Breast epithelium (tissue), 4 donors: ENCODE measurements at regions not wholly inside any gene's neighbourhood (a gene's known extent, or its start where the extent isn't known, plus 50 kb on each side); places are given as distances from the start of the nearest gene placed in this dataset.

Experiments
- DNase-seq, 2 donors: peaks; one replicate each; pipeline ENCODE4 v3.0.0-alpha.2; 2019; ENCODE audit warnings: low spot score in 2 of 2
- H3K27ac ChIP-seq, 2 donors: fragments of 200-600 bp; sonication (generic) in 1 of 2; one replicate each; pipeline ENCODE4 v1.5.1; 2016 to 2019; ENCODE audit warnings: mild to moderate bottlenecking in 1 of 2
- H3K27me3 ChIP-seq, 2 donors: fragments of 200-600 bp; sonication (generic) in 1 of 2; one replicate each; pipeline versions ENCODE4 v1.5.1 to v1.6.0; 2017 to 2019; ENCODE audit warnings: control low read depth in 1 of 2, mild to moderate bottlenecking in 1 of 2
- H3K36me3 ChIP-seq: fragments of 200-600 bp; one replicate; pipeline ENCODE4 v1.5.1; 2019
- H3K4me1 ChIP-seq, 2 donors: fragments of 200-600 bp; sonication (generic); one replicate each; pipeline ENCODE4 v1.5.1; 2016 to 2019; ENCODE audit warnings: control low read depth in 1 of 2
- H3K4me3 ChIP-seq, 3 donors: fragments of 200-600 bp; sonication (generic); 1 replicate in 2 of 3; 2 replicates in 1 of 3; pipeline ENCODE4 v1.5.1; 2016 to 2019; ENCODE audit warnings: mild to moderate bottlenecking in 3 of 3, moderate library complexity in 2 of 3
- H3K9me3 ChIP-seq, 2 donors: fragments of 200-600 bp; sonication (generic) in 1 of 2; one replicate each; pipeline ENCODE4 v1.5.1; 2016 to 2019; ENCODE audit warnings: control low read depth in 1 of 2
- POLR2A ChIP-seq: fragments of 450-650 bp; IDR thresholded peaks from one replicate; pipeline ENCODE4 v1.6.1; 2016; ENCODE audit warnings: antibody characterized with exemption, mild to moderate bottlenecking, moderate library complexity
- POLR2AphosphoS5 ChIP-seq, 3 donors: sonication (generic); formaldehyde crosslinking; IDR thresholded peaks; one replicate each; pipeline ENCODE4 v1.6.1; 2017; ENCODE audit warnings: antibody characterized with exemption in 3 of 3
- intact Hi-C: fragments of 100-400 bp; cut with DNase I; formaldehyde crosslinking; loops from one replicate; pipeline ENCODE4 v1.15.1; 2023; ENCODE audit warnings: low total_unique reads
- TF ChIP-seq, protein P1 (sequence below), 3 donors: fragments of 450-650 bp; IDR thresholded peaks; one replicate each; pipeline ENCODE4 v1.5.1; 2016 to 2017; ENCODE audit warnings: antibody characterized with exemption in 3 of 3, mild to moderate bottlenecking in 3 of 3, moderate library complexity in 3 of 3

DNA sequence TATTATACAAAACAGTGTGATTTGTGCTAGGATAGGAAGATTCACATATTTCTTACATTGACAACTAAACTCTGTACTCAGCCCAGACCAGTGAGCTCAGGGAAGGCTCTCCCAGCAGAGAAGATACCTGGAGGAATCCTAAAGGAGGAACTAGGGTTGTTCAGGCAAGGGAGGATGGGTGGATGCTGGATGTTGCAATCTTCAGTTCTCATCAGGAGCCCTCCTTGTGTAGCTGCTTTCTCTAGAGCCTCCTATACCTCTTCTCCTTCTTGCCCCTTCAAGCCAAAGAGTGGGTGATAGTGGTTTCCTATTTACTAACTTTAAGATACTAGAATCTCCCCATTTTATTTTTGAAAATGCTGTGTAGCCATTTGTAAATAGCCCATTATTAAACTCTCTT lies 117.3 kb downstream of the NKX6-1 start:
- intact Hi-C loops: no loop called here
- DNase-seq: no peak
- H3K27me3 ChIP-seq: peaks cover 0 to 3% of the 10 kb centered on the region in 2 donors
- H3K27ac ChIP-seq: no peak overlapping the region
- no peak overlapping the region for H3K4me3 ChIP-seq
- H3K36me3 ChIP-seq: no peaks in the 10 kb centered on the region
- no peaks in the 10 kb centered on the region for H3K4me1 ChIP-seq
- H3K9me3 ChIP-seq: no peaks in the 10 kb centered on the region
- TF ChIP-seq POLR2AphosphoS5 (IDR thresholded peaks at IDR 0.05) (no peak), POLR2A (no peak)
- TF ChIP-seq, protein P1, sequence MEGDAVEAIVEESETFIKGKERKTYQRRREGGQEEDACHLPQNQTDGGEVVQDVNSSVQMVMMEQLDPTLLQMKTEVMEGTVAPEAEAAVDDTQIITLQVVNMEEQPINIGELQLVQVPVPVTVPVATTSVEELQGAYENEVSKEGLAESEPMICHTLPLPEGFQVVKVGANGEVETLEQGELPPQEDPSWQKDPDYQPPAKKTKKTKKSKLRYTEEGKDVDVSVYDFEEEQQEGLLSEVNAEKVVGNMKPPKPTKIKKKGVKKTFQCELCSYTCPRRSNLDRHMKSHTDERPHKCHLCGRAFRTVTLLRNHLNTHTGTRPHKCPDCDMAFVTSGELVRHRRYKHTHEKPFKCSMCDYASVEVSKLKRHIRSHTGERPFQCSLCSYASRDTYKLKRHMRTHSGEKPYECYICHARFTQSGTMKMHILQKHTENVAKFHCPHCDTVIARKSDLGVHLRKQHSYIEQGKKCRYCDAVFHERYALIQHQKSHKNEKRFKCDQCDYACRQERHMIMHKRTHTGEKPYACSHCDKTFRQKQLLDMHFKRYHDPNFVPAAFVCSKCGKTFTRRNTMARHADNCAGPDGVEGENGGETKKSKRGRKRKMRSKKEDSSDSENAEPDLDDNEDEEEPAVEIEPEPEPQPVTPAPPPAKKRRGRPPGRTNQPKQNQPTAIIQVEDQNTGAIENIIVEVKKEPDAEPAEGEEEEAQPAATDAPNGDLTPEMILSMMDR (IDR thresholded peaks at IDR 0.05): no peak

DNA sequence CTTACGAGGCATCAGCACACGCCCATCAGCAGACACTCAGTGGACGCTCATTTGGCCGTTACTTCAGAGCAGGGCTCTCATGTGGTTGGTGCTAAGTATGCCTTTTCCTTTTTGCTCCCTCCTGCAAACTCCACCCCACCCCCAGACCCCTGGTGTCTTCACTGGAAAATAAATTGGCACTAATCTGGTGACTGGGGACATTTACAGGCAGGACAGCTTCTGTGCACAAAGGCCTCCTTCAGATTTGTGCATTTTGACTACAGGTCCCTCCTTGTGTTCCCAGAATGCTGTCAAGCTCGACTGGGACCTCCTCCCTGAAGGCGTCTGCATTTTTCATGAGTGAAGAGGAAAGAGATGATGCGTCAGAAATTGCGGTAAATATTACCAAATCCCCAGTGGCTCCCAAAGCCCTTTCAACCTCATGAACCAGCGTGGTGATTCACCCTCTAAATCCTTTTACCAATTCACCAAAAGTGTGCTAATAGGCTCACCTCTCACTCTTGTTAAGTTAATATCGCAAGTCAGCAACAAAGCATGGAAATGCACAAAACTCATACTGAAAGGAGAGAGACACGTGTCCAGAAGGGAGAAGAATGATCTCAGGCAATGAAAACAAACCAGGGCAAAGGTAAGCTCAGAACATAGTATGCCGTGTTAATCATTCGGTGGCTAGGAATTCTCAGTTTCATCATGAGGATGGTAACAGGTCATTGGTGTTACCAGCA lies 119.0 kb downstream of the NKX6-1 start:
- Histone ChIP-seq H3K9me3 (no peaks in the 10 kb centered on the region), H3K36me3 (no peaks in the 10 kb centered on the region), H3K27ac (no peak overlapping the region), H3K27me3 (peaks cover 0 to 3% of the 10 kb centered on the region in 2 donors), H3K4me3 (no peak overlapping the region), H3K4me1 (no peaks in the 10 kb centered on the region)
- intact Hi-C loops: no loop called here
- no peak for DNase-seq
- TF ChIP-seq, protein P1 (IDR thresholded peaks at IDR 0.05): no peak
- TF ChIP-seq POLR2A (no peak), POLR2AphosphoS5 (IDR thresholded peaks at IDR 0.05) (no peak)

DNA sequence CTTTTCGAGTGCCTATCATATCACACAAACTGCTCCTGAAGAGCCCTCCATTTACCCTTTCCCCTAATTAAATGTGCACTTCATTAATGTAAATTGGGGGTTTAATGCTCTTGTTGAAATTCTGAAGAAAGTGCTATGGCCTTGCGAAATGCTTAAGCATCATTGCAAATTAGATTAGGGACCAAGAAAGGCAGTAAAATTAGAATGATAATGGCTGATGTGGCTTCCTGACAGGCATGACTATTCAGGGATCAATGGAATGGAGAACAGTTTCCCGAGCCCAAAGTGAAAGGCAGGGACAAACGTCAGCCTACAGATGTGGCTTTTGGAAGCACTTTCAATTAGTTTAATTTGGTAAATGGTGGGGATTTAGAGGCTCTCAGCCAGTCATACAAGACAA lies 120.1 kb downstream of the NKX6-1 start:
- H3K4me3 ChIP-seq: no peak overlapping the region
- DNase-seq: no peak
- H3K9me3 ChIP-seq: no peaks in the 10 kb centered on the region
- intact Hi-C loops: no loop called here
- peaks cover 0 to 3% of the 10 kb centered on the region in 2 donors for H3K27me3 ChIP-seq
- TF ChIP-seq POLR2A (no peak), POLR2AphosphoS5 (IDR thresholded peaks at IDR 0.05) (no peak)
- TF ChIP-seq, protein P1 (IDR thresholded peaks at IDR 0.05): no peak
- H3K27ac ChIP-seq: no peak overlapping the region
- H3K36me3 ChIP-seq: no peaks in the 10 kb centered on the region
- H3K4me1 ChIP-seq: no peaks in the 10 kb centered on the region

DNA sequence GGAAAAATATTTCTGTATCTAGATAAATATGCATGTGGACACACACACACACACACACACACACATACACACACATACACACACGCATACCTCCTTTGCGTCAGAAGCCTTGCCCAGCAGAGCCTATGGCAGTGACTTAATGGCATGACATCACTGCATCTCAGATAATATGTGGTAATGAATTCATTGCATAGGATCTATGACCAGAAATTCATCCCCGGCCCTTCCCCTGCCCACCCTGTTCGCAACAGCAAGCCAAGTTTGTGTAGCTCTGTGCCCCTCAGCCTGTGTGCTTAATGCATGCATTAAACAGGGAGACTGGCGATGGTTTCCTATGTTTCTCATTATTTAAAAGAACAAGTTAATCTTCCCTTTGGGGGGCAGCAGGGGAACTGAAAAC lies 120.7 kb downstream of the NKX6-1 start:
- no peaks in the 10 kb centered on the region for H3K9me3 ChIP-seq
- TF ChIP-seq POLR2AphosphoS5 (IDR thresholded peaks at IDR 0.05): no peak
- TF ChIP-seq, protein P1 (IDR thresholded peaks at IDR 0.05): no peak
- no peak for TF ChIP-seq POLR2A
- no peak overlapping the region for H3K4me3 ChIP-seq
- DNase-seq: no peak
- no peak overlapping the region for H3K27ac ChIP-seq
- no peaks in the 10 kb centered on the region for H3K36me3 ChIP-seq
- no peaks in the 10 kb centered on the region for H3K4me1 ChIP-seq
- H3K27me3 ChIP-seq: peaks cover 0 to 3% of the 10 kb centered on the region in 2 donors
- intact Hi-C loops: no loop called here

DNA sequence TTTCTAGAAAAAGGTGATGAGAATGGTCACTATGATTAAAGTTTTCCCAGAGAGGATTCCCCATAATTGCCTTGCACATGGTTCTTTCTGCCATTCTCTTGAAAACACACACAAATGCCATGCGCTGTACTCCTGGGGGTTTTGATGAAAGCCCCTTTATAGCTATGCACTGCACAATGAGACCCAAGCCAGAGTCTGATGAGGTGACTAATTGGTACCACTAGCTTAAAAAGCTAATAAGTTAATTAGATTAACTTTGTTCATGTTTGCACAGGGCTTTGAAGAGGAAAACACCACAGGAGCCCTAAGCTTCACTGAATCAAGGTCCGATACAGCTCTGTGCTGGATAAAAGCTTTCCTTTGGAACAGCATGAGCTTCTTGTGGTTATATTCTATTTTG lies 132.2 kb downstream of the NKX6-1 start:
- no peaks in the 10 kb centered on the region for H3K9me3 ChIP-seq
- no peak for DNase-seq
- H3K4me1 ChIP-seq: no peaks in the 10 kb centered on the region
- intact Hi-C loops: no loop called here
- H3K4me3 ChIP-seq: no peak overlapping the region
- no peak overlapping the region for H3K27ac ChIP-seq
- H3K36me3 ChIP-seq: no peaks in the 10 kb centered on the region
- no peaks in the 10 kb centered on the region for H3K27me3 ChIP-seq
- TF ChIP-seq, protein P1 (IDR thresholded peaks at IDR 0.05): no peak
- TF ChIP-seq POLR2AphosphoS5 (IDR thresholded peaks at IDR 0.05): no peak
- no peak for TF ChIP-seq POLR2A
